ACC112 (cell line): ENCODE measurements at regions not wholly inside any gene's neighbourhood (a gene's known extent, or its start where the extent isn't known, plus 50 kb on each side); places are given as distances from the start of the nearest gene placed in this dataset.

Experiments
- H2AFZ ChIP-seq: fragments of 200-600 bp; sonication (generic); one replicate; pipeline ENCODE4 v1.6.0; 2017; ENCODE audit warnings: antibody characterized with exemption, low read length; ENCODE audit not compliant: unreplicated experiment
- H3K27ac ChIP-seq: fragments of 200-600 bp; sonication (generic); 2 replicates; pipeline ENCODE4 v1.5.1; 2014; ENCODE audit warnings: low read depth, mild to moderate bottlenecking, antibody characterized with exemption, low read length, moderate library complexity
- H3K27me3 ChIP-seq: fragments of 200-600 bp; sonication (generic); 2 replicates; pipeline ENCODE4 v1.6.1; 2014; ENCODE audit warnings: mild to moderate bottlenecking, antibody characterized with exemption, low read length, moderate library complexity, mixed read lengths; ENCODE audit not compliant: insufficient read depth
- H3K36me3 ChIP-seq: fragments of 200-600 bp; sonication (generic); 2 replicates; pipeline ENCODE4 v1.6.1; 2016; ENCODE audit warnings: mild to moderate bottlenecking, antibody characterized with exemption, low read length, moderate library complexity, mixed read lengths; ENCODE audit not compliant: insufficient read depth
- H3K4me1 ChIP-seq: fragments of 200-600 bp; sonication (generic); one replicate; pipeline ENCODE4 v1.6.1; 2016; ENCODE audit warnings: low read length, mixed read lengths; ENCODE audit not compliant: insufficient read depth, unreplicated experiment, control insufficient read depth
- H3K4me3 ChIP-seq: fragments of 200-600 bp; sonication (generic); 2 replicates; pipeline ENCODE4 v1.5.1; 2014; ENCODE audit warnings: mild to moderate bottlenecking, low read depth, low read length
- H3K79me2 ChIP-seq: fragments of 200-600 bp; sonication (generic); one replicate; pipeline ENCODE4 v1.6.0; 2016; ENCODE audit warnings: low read length; ENCODE audit not compliant: control insufficient read depth, unreplicated experiment, insufficient read depth

DNA sequence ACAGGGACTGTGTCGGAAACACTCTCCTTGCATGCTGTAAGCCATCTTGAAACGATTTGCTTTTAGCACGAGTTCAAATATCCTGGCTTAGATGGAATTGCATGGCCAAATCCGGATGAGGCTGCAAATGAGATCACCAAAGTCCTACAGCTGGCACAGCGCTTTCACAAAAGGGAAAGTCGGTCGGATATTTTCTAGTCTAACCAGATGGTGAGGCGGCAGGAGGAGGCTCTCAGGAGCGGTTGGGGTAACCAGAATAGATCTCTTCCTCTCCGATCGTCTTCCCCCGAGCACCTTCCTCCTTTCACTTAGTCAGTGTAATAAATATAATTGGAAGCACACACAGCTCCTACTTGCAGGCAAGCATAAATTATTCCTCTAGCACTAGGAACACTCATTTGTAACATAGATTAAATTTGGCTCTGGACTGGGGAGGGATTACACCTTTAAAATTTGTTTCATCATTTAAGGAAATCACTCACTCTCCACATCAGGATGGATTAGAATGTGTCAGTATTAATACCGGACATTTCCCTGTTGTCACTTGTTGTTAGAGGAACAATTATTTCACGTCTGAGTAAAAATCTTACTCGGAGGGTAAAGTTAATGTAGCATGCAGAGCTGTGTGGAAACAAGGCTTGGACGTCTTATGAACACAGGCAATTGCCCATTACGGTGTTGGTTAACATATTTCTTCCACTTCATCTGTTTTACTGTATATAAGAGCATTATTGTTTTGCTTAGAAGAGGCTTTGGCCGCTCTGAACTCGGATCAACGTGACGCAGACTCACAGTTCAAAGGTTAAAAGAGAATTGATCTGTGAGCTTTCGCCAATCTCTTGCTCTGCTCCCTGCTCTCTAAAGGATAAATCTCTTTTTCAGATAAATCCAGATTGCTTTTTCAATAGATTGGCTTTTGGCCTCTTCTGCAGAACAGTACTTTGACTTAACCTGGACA lies 857.9 kb downstream of the TYW1 start:
- Histone ChIP-seq H3K27ac (no peak overlapping the region), H3K79me2 (no peaks in the 10 kb centered on the region), H2AFZ (no peak overlapping the region), H3K27me3 (no peaks in the 10 kb centered on the region), H3K4me3 (no peak overlapping the region), H3K4me1 (no peaks in the 10 kb centered on the region), H3K36me3 (no peaks in the 10 kb centered on the region)

- Histone ChIP-seq H2AFZ (no peak overlapping the region), H3K27ac (no peak overlapping the region), H3K36me3 (no peaks in the 10 kb centered on the region), H3K4me1 (no peaks in the 10 kb centered on the region), H3K27me3 (no peaks in the 10 kb centered on the region), H3K79me2 (no peaks in the 10 kb centered on the region), H3K4me3 (no peak overlapping the region)
Measured at GRCh38 chr7:67855322-67855721, 858.7 kb downstream of the TYW1 start.

GRCh38 chr7:67856046-67856445 lies 859.4 kb downstream of the TYW1 start:
- Histone ChIP-seq H3K27ac (no peak overlapping the region), H2AFZ (no peak overlapping the region), H3K27me3 (no peaks in the 10 kb centered on the region), H3K79me2 (no peaks in the 10 kb centered on the region), H3K4me3 (no peak overlapping the region), H3K36me3 (no peaks in the 10 kb centered on the region), H3K4me1 (no peaks in the 10 kb centered on the region)

GRCh38 chr7:67857698-67858097 lies 861.1 kb downstream of the TYW1 start:
- H3K27me3 ChIP-seq: no peaks in the 10 kb centered on the region
- no peak overlapping the region for H3K4me3 ChIP-seq
- no peak overlapping the region for H3K27ac ChIP-seq
- H2AFZ ChIP-seq: no peak overlapping the region
- no peaks in the 10 kb centered on the region for H3K36me3 ChIP-seq
- no peaks in the 10 kb centered on the region for H3K4me1 ChIP-seq
- H3K79me2 ChIP-seq: no peaks in the 10 kb centered on the region

DNA sequence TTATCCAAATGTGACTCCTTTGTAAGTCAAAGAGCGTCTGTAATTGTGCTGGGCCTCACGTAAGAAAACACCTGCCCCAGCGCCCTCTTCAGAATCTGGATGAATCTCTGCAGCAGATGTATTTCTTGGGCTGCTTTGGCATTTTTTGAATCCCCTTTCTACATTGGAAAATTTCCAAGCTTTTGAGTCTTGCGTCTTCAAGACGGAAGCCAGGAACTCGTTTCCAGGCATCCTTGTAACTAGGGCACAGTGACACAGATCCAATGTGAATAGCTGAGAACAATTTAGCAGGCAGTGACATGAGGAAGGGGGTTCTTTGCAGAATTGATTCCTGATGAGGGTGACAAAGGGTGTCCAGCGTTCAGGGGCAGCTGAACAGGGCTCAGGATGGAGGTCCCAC lies 862.3 kb downstream of the TYW1 start:
- H3K27ac ChIP-seq: no peak overlapping the region

GRCh38 chr7:67863911-67864310 lies 867.3 kb downstream of the TYW1 start:
- Histone ChIP-seq H3K36me3 (no peaks in the 10 kb centered on the region), H3K27me3 (no peaks in the 10 kb centered on the region), H3K4me1 (no peaks in the 10 kb centered on the region), H3K79me2 (no peaks in the 10 kb centered on the region), H2AFZ (no peak overlapping the region), H3K4me3 (no peak overlapping the region), H3K27ac (no peak overlapping the region)

More for the DNA sequence above, 862.3 kb downstream of the TYW1 start:
- H3K36me3 ChIP-seq: no peaks in the 10 kb centered on the region
- H3K79me2 ChIP-seq: no peaks in the 10 kb centered on the region
- no peaks in the 10 kb centered on the region for H3K4me1 ChIP-seq
- H2AFZ ChIP-seq: no peak overlapping the region
- no peak overlapping the region for H3K4me3 ChIP-seq
- H3K27me3 ChIP-seq: no peaks in the 10 kb centered on the region

- no peak overlapping the region for H3K27ac ChIP-seq
- H3K4me1 ChIP-seq: no peaks in the 10 kb centered on the region
- H3K36me3 ChIP-seq: no peaks in the 10 kb centered on the region
- no peak overlapping the region for H2AFZ ChIP-seq
- H3K79me2 ChIP-seq: no peaks in the 10 kb centered on the region
- no peaks in the 10 kb centered on the region for H3K27me3 ChIP-seq
- H3K4me3 ChIP-seq: no peak overlapping the region
Measured at GRCh38 chr7:67866054-67866453, 869.4 kb downstream of the TYW1 start.

DNA sequence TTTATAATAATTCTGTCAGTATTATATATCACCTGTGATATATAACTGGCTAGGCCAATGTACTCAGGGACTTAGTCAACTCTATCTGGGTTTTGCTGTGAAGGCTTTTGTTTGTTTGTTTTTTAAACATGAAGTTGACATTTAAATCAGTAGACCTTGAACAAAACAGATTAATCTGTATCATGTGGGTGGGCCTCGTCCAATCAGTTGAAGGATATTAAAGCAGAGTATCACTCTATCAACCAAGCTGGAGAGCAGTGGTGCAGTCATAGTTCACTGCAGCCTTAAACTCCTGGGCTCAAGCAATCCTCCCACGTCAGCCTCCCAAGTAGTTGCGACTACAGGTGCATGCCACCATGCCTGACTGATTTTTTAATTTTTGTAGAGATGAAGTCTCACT lies 870.2 kb downstream of the TYW1 start:
- H3K4me1 ChIP-seq: no peaks in the 10 kb centered on the region
- H3K27me3 ChIP-seq: no peaks in the 10 kb centered on the region
- no peaks in the 10 kb centered on the region for H3K36me3 ChIP-seq
- H3K79me2 ChIP-seq: no peaks in the 10 kb centered on the region
- no peak overlapping the region for H3K27ac ChIP-seq
- H2AFZ ChIP-seq: no peak overlapping the region
- no peak overlapping the region for H3K4me3 ChIP-seq

DNA sequence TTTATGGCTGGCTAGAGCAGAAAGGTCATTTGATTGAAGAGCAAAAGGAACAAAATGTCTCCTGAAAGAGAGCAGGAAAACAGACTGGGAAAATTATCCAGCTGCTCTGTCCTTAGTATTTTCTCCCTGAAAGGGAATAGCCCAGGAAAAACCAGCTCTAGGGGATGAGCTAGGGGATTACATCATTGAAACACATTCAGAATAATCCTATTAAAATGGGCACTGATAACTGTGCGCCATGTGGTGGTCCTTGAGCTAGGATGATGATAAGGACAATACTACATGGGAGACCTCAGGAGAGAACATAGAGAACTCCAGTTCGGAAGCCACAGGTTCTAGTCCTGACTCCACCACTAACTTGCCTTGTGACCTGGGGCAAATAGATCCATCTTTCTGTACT lies 873.8 kb downstream of the TYW1 start:
- no peak overlapping the region for H3K4me3 ChIP-seq
- no peak overlapping the region for H3K27ac ChIP-seq
- no peaks in the 10 kb centered on the region for H3K4me1 ChIP-seq
- H2AFZ ChIP-seq: no peak overlapping the region
- H3K36me3 ChIP-seq: no peaks in the 10 kb centered on the region
- no peaks in the 10 kb centered on the region for H3K27me3 ChIP-seq
- H3K79me2 ChIP-seq: no peaks in the 10 kb centered on the region

DNA sequence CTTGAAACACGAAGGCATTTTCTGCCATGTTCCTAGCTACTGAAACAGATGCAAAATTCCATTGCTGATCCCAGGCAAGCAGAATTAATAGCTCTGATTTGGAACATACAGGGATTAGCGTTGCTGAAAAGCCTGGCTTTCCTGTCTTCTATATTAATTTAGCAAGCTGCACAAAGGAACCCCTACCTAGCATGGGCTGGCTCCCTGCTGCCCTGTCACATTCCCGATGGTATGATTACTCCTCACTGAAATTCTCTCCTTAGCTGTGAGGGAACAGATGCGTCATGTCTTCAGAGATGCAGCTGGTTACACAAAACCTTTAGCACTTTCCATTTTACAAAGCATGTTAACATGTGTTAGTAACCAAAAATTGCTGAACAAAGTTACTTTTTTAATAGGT lies 878.9 kb downstream of the TYW1 start:
- Histone ChIP-seq H3K27me3 (no peaks in the 10 kb centered on the region), H3K4me1 (no peaks in the 10 kb centered on the region), H3K27ac (no peak overlapping the region), H3K4me3 (no peak overlapping the region), H3K79me2 (no peaks in the 10 kb centered on the region), H2AFZ (no peak overlapping the region), H3K36me3 (no peaks in the 10 kb centered on the region)

GRCh38 chr7:67878808-67879207 lies 882.2 kb downstream of the TYW1 start:
- H3K27me3 ChIP-seq: no peaks in the 10 kb centered on the region
- no peaks in the 10 kb centered on the region for H3K4me1 ChIP-seq
- H3K4me3 ChIP-seq: no peak overlapping the region
- no peak overlapping the region for H3K27ac ChIP-seq
- no peaks in the 10 kb centered on the region for H3K36me3 ChIP-seq
- no peak overlapping the region for H2AFZ ChIP-seq
- no peaks in the 10 kb centered on the region for H3K79me2 ChIP-seq
